Subcutaneous abdominal adipose tissue (tissue), 5 donors: ENCODE measurements at regions not wholly inside any gene's neighbourhood (a gene's known extent, or its start where the extent isn't known, plus 50 kb on each side); places are given as distances from the start of the nearest gene placed in this dataset.
A peak's percentile ranks its signal among the peaks of the same experiment; 100 is the strongest.

Experiments
- H3K27ac ChIP-seq: one replicate; pipeline ENCODE4 v1.7.0; 2013; ENCODE audit warnings: low read depth, mild to moderate bottlenecking, inconsistent platforms, low read length, moderate library complexity
- H3K27me3 ChIP-seq, 5 donors: one replicate each; pipeline ENCODE4 v1.7.0; 2013; ENCODE audit warnings: low read length in 5 of 5, inconsistent platforms in 1 of 5; ENCODE audit not compliant: control insufficient read depth in 5 of 5, insufficient read depth in 4 of 5
- H3K36me3 ChIP-seq, 5 donors: one replicate each; pipeline ENCODE4 v1.7.0; 2013; ENCODE audit warnings: low read length in 5 of 5; ENCODE audit not compliant: control insufficient read depth in 5 of 5, insufficient read depth in 5 of 5
- H3K4me1 ChIP-seq, 5 donors: one replicate each; pipeline ENCODE4 v1.7.0; 2013; ENCODE audit warnings: low read length in 5 of 5, mild to moderate bottlenecking in 3 of 5, moderate library complexity in 1 of 5; ENCODE audit not compliant: control insufficient read depth in 5 of 5, insufficient read depth in 5 of 5
- H3K4me3 ChIP-seq, 5 donors: one replicate each; pipeline ENCODE4 v1.7.0; 2013; ENCODE audit warnings: low read length in 5 of 5, low read depth in 1 of 5
- H3K9ac ChIP-seq, 5 donors: one replicate each; pipeline ENCODE4 v1.7.0; 2013; ENCODE audit warnings: low read length in 5 of 5, mild to moderate bottlenecking in 4 of 5, moderate library complexity in 3 of 5
- H3K9me3 ChIP-seq, 5 donors: one replicate each; pipeline ENCODE4 v1.7.0; 2013; ENCODE audit warnings: low read length in 5 of 5; ENCODE audit not compliant: control insufficient read depth in 5 of 5
- donor health status: healthy.
- donor health status: healthy.
- donor health status: healthy.
- donor health status: healthy.
- donor health status: healthy.

DNA sequence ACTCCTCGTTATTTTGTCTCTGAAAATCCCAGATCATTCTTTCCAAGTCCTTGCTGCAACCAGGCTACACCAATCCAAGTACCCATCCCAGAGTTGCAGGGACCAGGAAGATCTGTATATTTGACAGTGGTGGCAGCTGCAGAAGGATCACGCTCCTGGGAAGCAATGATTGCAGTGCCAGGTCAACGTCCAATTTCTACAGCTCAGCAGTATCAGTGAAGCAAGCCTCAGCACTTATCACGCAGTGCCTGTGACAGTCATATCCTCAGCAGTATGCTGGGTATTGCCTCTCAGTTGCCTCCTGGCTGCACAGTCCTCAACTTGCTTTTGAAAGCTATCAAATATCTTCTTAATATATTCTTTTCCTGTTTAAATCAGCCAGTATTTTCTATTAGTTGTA lies 66.7 kb downstream of the BARHL2 start:
- H3K27me3 ChIP-seq, result no peaks in the 10 kb centered on the region
- no peak overlapping the region for H3K9ac ChIP-seq
- no peak overlapping the region for H3K27ac ChIP-seq
- no peak overlapping the region for H3K4me3 ChIP-seq
- no peaks in the 10 kb centered on the region for H3K36me3 ChIP-seq
- no peaks in the 10 kb centered on the region for H3K4me1 ChIP-seq
- peaks cover 0 to 4% (median 0%) of the 10 kb centered on the region in 5 donors for H3K9me3 ChIP-seq

DNA sequence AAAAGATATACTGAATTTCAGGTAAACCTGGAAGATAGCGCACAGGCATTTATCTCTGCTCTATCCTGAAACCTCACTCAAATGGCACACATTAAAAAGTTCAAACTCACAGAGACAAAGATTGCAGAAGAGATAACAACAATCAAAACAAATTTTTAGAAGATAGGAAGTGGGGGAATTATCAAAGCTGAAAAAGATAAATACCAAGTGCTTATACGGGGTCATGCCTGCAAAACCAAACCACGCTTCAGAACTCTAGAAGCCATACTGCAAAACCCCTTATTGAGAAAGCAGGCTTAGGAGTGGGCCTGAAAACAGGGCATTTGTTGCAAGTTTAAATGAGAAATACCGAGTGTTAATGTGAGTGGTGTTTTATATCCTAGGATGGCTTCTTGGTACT lies 76.8 kb downstream of the BARHL2 start:
- H3K27ac ChIP-seq, result no peak overlapping the region
- no peak overlapping the region for H3K4me3 ChIP-seq
- no peaks in the 10 kb centered on the region for H3K36me3 ChIP-seq
- no peaks in the 10 kb centered on the region for H3K27me3 ChIP-seq
- H3K9me3 ChIP-seq, result no peaks in the 10 kb centered on the region
- no peaks in the 10 kb centered on the region for H3K4me1 ChIP-seq
- H3K9ac ChIP-seq, result no peak overlapping the region

GRCh38 chr1:90622666-90623065 lies 94.4 kb downstream of the BARHL2 start:
- Histone ChIP-seq H3K27me3 (no peaks in the 10 kb centered on the region), H3K27ac (no peak overlapping the region), H3K9me3 (no peaks in the 10 kb centered on the region), H3K4me3 (no peak overlapping the region), H3K9ac (no peak overlapping the region), H3K36me3 (no peaks in the 10 kb centered on the region), H3K4me1 (no peaks in the 10 kb centered on the region)

DNA sequence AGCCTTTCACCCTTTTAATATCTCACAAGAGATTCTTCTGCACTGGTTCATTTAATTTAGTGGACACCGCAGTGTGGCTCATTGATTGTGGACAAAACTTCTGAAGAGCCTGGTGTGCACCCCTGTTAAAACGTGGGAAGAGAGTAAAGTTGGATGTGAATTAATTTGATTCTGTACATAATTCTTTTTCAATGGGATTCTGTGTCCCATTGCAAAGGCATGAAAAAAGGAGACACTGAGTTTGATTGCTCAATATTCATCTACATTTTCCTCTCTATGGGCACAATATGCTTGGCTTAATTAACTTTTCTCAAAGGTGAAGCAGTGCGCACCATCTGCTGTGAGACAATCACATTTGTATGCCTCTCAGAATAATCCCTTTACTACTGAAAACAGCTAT lies 95.1 kb downstream of the BARHL2 start:
- Histone ChIP-seq H3K9me3 (no peaks in the 10 kb centered on the region), H3K4me1 (no peaks in the 10 kb centered on the region), H3K27ac (no peak overlapping the region), H3K9ac (no peak overlapping the region), H3K27me3 (no peaks in the 10 kb centered on the region), H3K36me3 (no peaks in the 10 kb centered on the region), H3K4me3 (no peak overlapping the region)

DNA sequence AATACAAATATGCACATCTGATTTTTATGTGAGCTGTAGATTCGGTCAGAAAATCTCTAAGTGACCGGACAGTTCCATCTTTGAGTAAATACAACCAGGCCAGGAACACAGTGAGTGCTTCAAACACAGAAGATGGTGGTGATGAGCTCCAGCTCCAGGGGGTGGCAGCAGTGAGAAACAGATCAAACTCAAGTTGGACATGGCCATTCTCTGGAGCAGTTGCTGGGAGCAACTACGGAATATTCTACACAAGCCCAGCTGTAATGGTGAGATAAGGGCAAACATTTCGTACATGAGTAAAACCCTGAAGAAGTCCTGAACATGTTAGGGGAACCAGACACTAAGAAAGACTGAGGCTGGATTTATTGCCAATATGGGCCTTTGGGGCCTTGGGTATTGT lies 100.7 kb downstream of the BARHL2 start:
- Histone ChIP-seq H3K4me1 (peaks cover 0 to 3% (median 0%) of the 10 kb centered on the region in 5 donors), H3K36me3 (no peaks in the 10 kb centered on the region), H3K9ac (no peak overlapping the region), H3K4me3 (no peak overlapping the region), H3K27me3 (no peaks in the 10 kb centered on the region), H3K27ac (no peak overlapping the region), H3K9me3 (no peaks in the 10 kb centered on the region)

- H3K36me3 ChIP-seq, result no peaks in the 10 kb centered on the region
- H3K9me3 ChIP-seq, result no peaks in the 10 kb centered on the region
- H3K4me1 ChIP-seq, result peaks cover 0 to 3% (median 0%) of the 10 kb centered on the region in 5 donors
- H3K4me3 ChIP-seq, result no peak overlapping the region
- H3K9ac ChIP-seq, result no peak overlapping the region
- no peaks in the 10 kb centered on the region for H3K27me3 ChIP-seq
- no peak overlapping the region for H3K27ac ChIP-seq
Measured at GRCh38 chr1:90614872-90615271, 102.2 kb downstream of the BARHL2 start.

GRCh38 chr1:90613371-90613770 lies 103.7 kb downstream of the BARHL2 start:
- H3K27me3 ChIP-seq, result no peaks in the 10 kb centered on the region
- no peaks in the 10 kb centered on the region for H3K9me3 ChIP-seq
- no peak overlapping the region for H3K9ac ChIP-seq
- H3K27ac ChIP-seq, result no peak overlapping the region
- peak overlapping the region in 1 of 5 donors; percentile 12 for H3K4me3 ChIP-seq
- no peaks in the 10 kb centered on the region for H3K36me3 ChIP-seq
- peaks cover 0 to 3% (median 0%) of the 10 kb centered on the region in 5 donors for H3K4me1 ChIP-seq

- H3K27ac ChIP-seq, result no peak overlapping the region
- no peak overlapping the region for H3K9ac ChIP-seq
- H3K36me3 ChIP-seq, result no peaks in the 10 kb centered on the region
- H3K9me3 ChIP-seq, result no peaks in the 10 kb centered on the region
- H3K27me3 ChIP-seq, result no peaks in the 10 kb centered on the region
- H3K4me1 ChIP-seq, result peaks cover 0 to 3% (median 0%) of the 10 kb centered on the region in 5 donors
- H3K4me3 ChIP-seq, result no peak overlapping the region
Measured at GRCh38 chr1:90612033-90612432, 105.1 kb downstream of the BARHL2 start.

DNA sequence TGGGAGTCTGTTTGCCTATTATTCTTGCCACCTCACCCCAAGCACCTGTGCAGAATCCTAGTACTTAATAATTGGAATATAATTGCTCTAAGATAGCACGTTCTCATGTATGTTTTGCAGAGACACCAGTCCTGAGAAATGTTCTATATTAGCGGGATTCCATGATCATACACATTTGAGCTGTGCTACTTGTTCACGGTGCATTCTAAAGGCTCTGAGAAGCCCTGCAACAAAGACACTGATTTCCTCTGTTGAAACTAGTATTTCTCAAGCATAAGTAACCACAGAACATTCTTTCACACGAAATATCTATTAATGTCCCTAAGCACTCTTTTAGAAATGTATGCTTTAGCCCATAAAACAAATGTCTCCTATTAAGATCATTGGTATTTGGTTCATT lies 109.4 kb downstream of the BARHL2 start:
- Histone ChIP-seq H3K27ac (no peak overlapping the region), H3K4me3 (no peak overlapping the region), H3K9me3 (no peaks in the 10 kb centered on the region), H3K4me1 (no peaks in the 10 kb centered on the region), H3K27me3 (no peaks in the 10 kb centered on the region), H3K9ac (no peak overlapping the region), H3K36me3 (no peaks in the 10 kb centered on the region)

GRCh38 chr1:90605070-90605469 lies 112.0 kb downstream of the BARHL2 start:
- Histone ChIP-seq H3K27me3 (no peaks in the 10 kb centered on the region), H3K36me3 (no peaks in the 10 kb centered on the region), H3K4me1 (no peaks in the 10 kb centered on the region), H3K4me3 (no peak overlapping the region), H3K9me3 (no peaks in the 10 kb centered on the region), H3K27ac (no peak overlapping the region), H3K9ac (no peak overlapping the region)

GRCh38 chr1:90593312-90593711 lies 123.8 kb downstream of the BARHL2 start:
- Histone ChIP-seq H3K36me3 (no peaks in the 10 kb centered on the region), H3K27ac (no peak overlapping the region), H3K4me1 (no peaks in the 10 kb centered on the region), H3K4me3 (no peak overlapping the region), H3K27me3 (peaks cover 0 to 5% (median 0%) of the 10 kb centered on the region in 5 donors), H3K9me3 (peaks cover 12 to 24% (median 21%) of the 10 kb centered on the region in 5 donors), H3K9ac (no peak overlapping the region)
